AG10803 (cell line): ENCODE measurements at regions not wholly inside any gene's neighbourhood (a gene's known extent, or its start where the extent isn't known, plus 50 kb on each side); places are given as distances from the start of the nearest gene placed in this dataset.
A peak's percentile ranks its signal among the peaks of the same experiment; 100 is the strongest.

Experiments
- DNase-seq: peaks from one replicate; pipeline ENCODE4 v3.0.0; 2010; ENCODE audit warnings: low read depth
- H3K4me3 ChIP-seq: 2 replicates; pipeline ENCODE4 v1.5.1; 2011; ENCODE audit warnings: mild to moderate bottlenecking, low read length, control low read depth
- CTCF ChIP-seq: conservative IDR thresholded peaks from 2 replicates; pipeline ENCODE4 v1.5.1; 2011; ENCODE audit warnings: mild to moderate bottlenecking, low read length, control low read depth, inconsistent platforms

GRCh38 chr7:46389146-46389545, 468.1 kb upstream of the IGFBP3 start:
- no peak for DNase-seq
- no peak for TF ChIP-seq CTCF
- H3K4me3 ChIP-seq: no peak overlapping the region

- H3K4me3 ChIP-seq: no peak overlapping the region
- peak; percentile 84 for DNase-seq
- TF ChIP-seq CTCF: no peak
Measured at GRCh38 chr7:46387646-46388045, 466.6 kb upstream of the IGFBP3 start.

- TF ChIP-seq CTCF: no peak
- H3K4me3 ChIP-seq: no peak overlapping the region
- DNase-seq: no peak
Measured at GRCh38 chr7:46386428-46387399, 465.6 kb upstream of the IGFBP3 start.

GRCh38 chr7:46385662-46386309, 464.7 kb upstream of the IGFBP3 start:
- peak; percentile 98 for DNase-seq

GRCh38 chr7:46383605-46384004, 462.5 kb upstream of the IGFBP3 start:
- no peak overlapping the region for H3K4me3 ChIP-seq
- DNase-seq: peak; percentile 40
- TF ChIP-seq CTCF: no peak

More at GRCh38 chr7:46385662-46386309, 464.7 kb upstream of the IGFBP3 start:
- no peak overlapping the region for H3K4me3 ChIP-seq
- no peak for TF ChIP-seq CTCF

GRCh38 chr7:46369933-46370654, 449.0 kb upstream of the IGFBP3 start:
- no peak overlapping the region for H3K4me3 ChIP-seq
- no peak; the same call in 1 of the 2 replicates for TF ChIP-seq CTCF
- DNase-seq: peak; percentile 95
